ENCODE measurements at regions not wholly inside any gene's neighbourhood (a gene's known extent, or its start where the extent isn't known, plus 50 kb on each side); places are given as distances from the start of the nearest gene placed in this dataset.

DNA sequence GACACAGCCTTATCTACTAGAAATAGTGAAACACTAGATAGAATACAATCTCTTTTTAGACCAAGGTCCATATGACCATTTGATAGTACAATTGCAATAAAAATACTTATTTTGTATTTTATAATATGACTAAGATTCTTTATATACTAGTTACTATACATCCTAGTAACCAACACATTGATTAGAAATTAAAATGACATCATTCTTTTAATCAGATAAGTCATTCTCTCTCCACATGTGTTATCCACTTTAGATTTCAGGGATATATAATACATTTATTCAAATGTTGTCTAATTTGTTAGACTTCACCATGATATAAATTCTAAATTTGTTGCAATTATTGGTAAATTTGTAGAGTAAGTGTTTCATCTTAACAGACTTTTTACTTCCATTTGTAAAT, 276.2 kb upstream of the DPH6 start:
- DNase-seq: no peak
- no peaks in the 10 kb centered on the region for H3K9me3 ChIP-seq
- no peaks in the 10 kb centered on the region for H3K36me3 ChIP-seq
- H3K4me3 ChIP-seq: no peak overlapping the region
- intact Hi-C loops (cut with DNase I): no loop called here
- no peaks in the 10 kb centered on the region for H3K27me3 ChIP-seq
- H3K4me1 ChIP-seq: peaks cover 0 to 1% (median 0%) of the 10 kb centered on the region in 3 donors
- TF ChIP-seq POLR2A (IDR thresholded peaks at IDR 0.05): no peak
- TF ChIP-seq, protein P1, sequence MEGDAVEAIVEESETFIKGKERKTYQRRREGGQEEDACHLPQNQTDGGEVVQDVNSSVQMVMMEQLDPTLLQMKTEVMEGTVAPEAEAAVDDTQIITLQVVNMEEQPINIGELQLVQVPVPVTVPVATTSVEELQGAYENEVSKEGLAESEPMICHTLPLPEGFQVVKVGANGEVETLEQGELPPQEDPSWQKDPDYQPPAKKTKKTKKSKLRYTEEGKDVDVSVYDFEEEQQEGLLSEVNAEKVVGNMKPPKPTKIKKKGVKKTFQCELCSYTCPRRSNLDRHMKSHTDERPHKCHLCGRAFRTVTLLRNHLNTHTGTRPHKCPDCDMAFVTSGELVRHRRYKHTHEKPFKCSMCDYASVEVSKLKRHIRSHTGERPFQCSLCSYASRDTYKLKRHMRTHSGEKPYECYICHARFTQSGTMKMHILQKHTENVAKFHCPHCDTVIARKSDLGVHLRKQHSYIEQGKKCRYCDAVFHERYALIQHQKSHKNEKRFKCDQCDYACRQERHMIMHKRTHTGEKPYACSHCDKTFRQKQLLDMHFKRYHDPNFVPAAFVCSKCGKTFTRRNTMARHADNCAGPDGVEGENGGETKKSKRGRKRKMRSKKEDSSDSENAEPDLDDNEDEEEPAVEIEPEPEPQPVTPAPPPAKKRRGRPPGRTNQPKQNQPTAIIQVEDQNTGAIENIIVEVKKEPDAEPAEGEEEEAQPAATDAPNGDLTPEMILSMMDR (IDR thresholded peaks at IDR 0.05): no peak
- H3K27ac ChIP-seq: no peak overlapping the region

- Histone ChIP-seq H3K9me3 (no peaks in the 10 kb centered on the region), H3K36me3 (no peaks in the 10 kb centered on the region), H3K27ac (no peak overlapping the region), H3K27me3 (no peaks in the 10 kb centered on the region), H3K4me1 (peaks cover 0 to 10% (median 5%) of the 10 kb centered on the region in 3 donors), H3K4me3 (no peak overlapping the region)
- no peak for TF ChIP-seq POLR2A (IDR thresholded peaks at IDR 0.05)
- TF ChIP-seq, protein P1 (IDR thresholded peaks at IDR 0.05): no peak
- DNase-seq: no peak
- intact Hi-C loops (cut with DNase I): no loop called here
- 13 to 58% methylated on average over 1 of the region's 1 CpG for WGBS, 2 donors
These were observed 281.2 kb upstream of the DPH6 start for GRCh38 chr15:35827141-35827540.

DNA sequence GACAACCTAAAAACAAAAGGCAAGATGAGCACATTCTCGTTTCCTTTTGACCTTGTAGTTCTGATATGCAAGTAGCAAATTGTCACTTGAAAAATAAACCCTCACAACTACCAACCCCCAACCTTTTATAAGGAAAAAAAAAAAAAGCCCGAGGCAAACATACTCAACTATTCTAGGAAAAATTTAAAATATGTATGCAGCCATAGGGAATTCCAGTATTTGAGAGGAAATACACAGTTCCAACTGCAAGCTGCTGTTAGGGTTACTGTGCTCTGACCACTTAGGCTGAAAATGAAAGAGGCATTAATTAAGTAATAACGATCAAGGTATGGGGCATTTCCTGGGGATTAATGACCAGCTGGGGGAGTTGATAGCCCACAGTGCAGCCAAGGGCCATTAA, 281.9 kb upstream of the DPH6 start:
- Histone ChIP-seq H3K27me3 (no peaks in the 10 kb centered on the region), H3K9me3 (no peaks in the 10 kb centered on the region), H3K4me3 (no peak overlapping the region), H3K27ac (no peak overlapping the region), H3K4me1 (peaks cover 0 to 12% (median 5%) of the 10 kb centered on the region in 3 donors), H3K36me3 (no peaks in the 10 kb centered on the region)
- intact Hi-C loops (cut with DNase I): no loop called here
- DNase-seq: no peak
- 24 to 26% methylated on average over 3 of the region's 3 CpGs for WGBS, 2 donors
- no peak for TF ChIP-seq POLR2A (IDR thresholded peaks at IDR 0.05)
- TF ChIP-seq, protein P1 (IDR thresholded peaks at IDR 0.05): no peak

DNA sequence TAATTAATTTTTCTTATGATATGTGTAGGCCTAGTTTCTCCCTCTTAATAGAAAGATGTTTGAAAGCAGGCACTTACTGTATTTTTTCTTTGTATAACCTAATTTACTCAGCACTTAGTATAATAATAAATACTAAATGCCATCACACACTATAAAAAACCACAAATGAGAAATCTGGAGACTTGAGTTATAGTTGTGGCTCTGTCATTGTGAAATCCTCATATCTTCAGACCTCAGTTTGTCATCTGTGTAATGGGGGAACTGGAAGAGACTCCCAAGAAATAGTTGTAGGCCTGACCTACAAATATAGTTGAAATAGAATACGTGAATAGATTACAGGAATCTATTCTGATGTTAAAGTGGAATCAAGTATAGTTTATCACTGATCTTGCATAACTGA, 287.6 kb upstream of the DPH6 start:
- TF ChIP-seq, protein P1 (IDR thresholded peaks at IDR 0.05): no peak
- no peak for TF ChIP-seq POLR2A (IDR thresholded peaks at IDR 0.05)
- H3K27me3 ChIP-seq: no peaks in the 10 kb centered on the region
- peaks cover 0 to 19% (median 0%) of the 10 kb centered on the region in 3 donors for H3K4me1 ChIP-seq
- H3K9me3 ChIP-seq: no peaks in the 10 kb centered on the region
- 67 to 71% methylated on average over 1 of the region's 1 CpG for WGBS, 2 donors
- no peaks in the 10 kb centered on the region for H3K36me3 ChIP-seq
- H3K27ac ChIP-seq: no peak overlapping the region
- intact Hi-C loops (cut with DNase I): no loop called here
- DNase-seq: no peak
- no peak overlapping the region for H3K4me3 ChIP-seq

DNA sequence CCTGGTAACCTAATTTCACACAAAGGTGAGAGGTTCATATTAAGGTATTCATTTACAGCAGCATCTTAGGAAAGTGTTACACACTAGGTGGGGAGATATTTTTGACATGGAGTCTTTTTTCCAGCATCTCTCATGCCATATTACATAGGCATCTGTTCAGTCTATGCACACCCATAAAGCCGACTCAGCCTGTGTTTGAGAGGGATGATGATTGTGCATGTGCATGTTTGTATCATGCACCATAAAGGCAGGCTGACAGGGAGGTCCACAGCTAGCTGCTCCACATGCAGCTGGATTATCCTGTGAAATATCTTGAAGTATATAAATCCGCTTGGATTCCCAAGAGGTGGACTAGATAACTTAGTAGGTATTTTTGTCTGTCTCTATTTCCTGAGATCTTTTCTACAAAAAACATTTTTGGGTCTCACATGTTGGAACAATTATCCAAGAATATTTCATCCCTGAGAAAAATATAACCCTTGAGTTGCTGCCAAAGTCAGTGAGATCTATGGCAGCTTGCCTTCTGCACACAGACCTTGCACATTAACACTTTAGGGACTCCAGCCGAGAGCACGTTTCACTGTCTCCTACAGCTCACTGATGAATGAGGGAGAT, 288.4 kb upstream of the DPH6 start:
- Histone ChIP-seq H3K36me3 (no peaks in the 10 kb centered on the region), H3K9me3 (no peaks in the 10 kb centered on the region), H3K27me3 (no peaks in the 10 kb centered on the region), H3K4me1 (peaks cover 0 to 19% (median 0%) of the 10 kb centered on the region in 3 donors), H3K4me3 (no peak overlapping the region), H3K27ac (no peak overlapping the region)
- DNase-seq: no peak
- no peak for TF ChIP-seq POLR2A (IDR thresholded peaks at IDR 0.05)
- TF ChIP-seq, protein P1 (IDR thresholded peaks at IDR 0.05): no peak
- intact Hi-C loops (cut with DNase I): no loop called here
- WGBS, 2 donors: 41 to 46% methylated on average over 4 of the region's 4 CpGs

Data from esophagus squamous epithelium (tissue), 5 donors.